Aorta (tissue), 5 donors: ENCODE measurements at regions not wholly inside any gene's neighbourhood (a gene's known extent, or its start where the extent isn't known, plus 50 kb on each side); places are given as distances from the start of the nearest gene placed in this dataset.

Experiments used
- ATAC-seq: fragments of 200-7000 bp; cut with Tn5 transposase; one replicate; pipeline ENCODE4 v1.9.1; 2022; ENCODE audit warnings: moderate library complexity; ENCODE audit not compliant: low FRiP score
- DNase-seq, 2 donors: peaks; one replicate each; pipeline ENCODE4 v3.0.0-alpha.2; 2020
- H3K27ac ChIP-seq, 2 donors: one replicate each; pipeline ENCODE4 v1.5.1; 2013; ENCODE audit warnings: low read length in 2 of 2, mild to moderate bottlenecking in 2 of 2, moderate library complexity in 2 of 2, control low read depth in 1 of 2, inconsistent platforms in 1 of 2, low read depth in 1 of 2
- H3K27me3 ChIP-seq, 2 donors: one replicate each; pipeline ENCODE4 v1.6.1; 2013; ENCODE audit warnings: control low read depth in 1 of 2, low read length in 1 of 2, mild to moderate bottlenecking in 1 of 2, moderate library complexity in 1 of 2; ENCODE audit not compliant: insufficient read depth in 2 of 2, control insufficient read depth in 1 of 2
- H3K36me3 ChIP-seq, 2 donors: one replicate each; pipeline ENCODE4 v1.6.1; 2013; ENCODE audit warnings: control low read depth in 1 of 2, low read length in 1 of 2, mild to moderate bottlenecking in 1 of 2; ENCODE audit not compliant: insufficient read depth in 2 of 2, control insufficient read depth in 1 of 2
- H3K4me1 ChIP-seq, 2 donors: one replicate each; pipeline ENCODE4 v1.6.1; 2013; ENCODE audit warnings: low read length in 2 of 2, control low read depth in 1 of 2, mild to moderate bottlenecking in 1 of 2, moderate library complexity in 1 of 2; ENCODE audit not compliant: insufficient read depth in 2 of 2, control insufficient read depth in 1 of 2
- H3K4me3 ChIP-seq, 2 donors: one replicate each; pipeline ENCODE4 v1.5.1; 2013; ENCODE audit warnings: low read length in 2 of 2, control low read depth in 1 of 2, mild to moderate bottlenecking in 1 of 2
- H3K9me3 ChIP-seq: one replicate; pipeline ENCODE4 v1.6.1; 2013; ENCODE audit warnings: mild to moderate bottlenecking, low read length; ENCODE audit not compliant: control insufficient read depth
- WGBS, 2 donors: extraction: QIAGEN DNeasy Blood & Tissue Kit; methylation state at CpG; one replicate each; pipeline ENCODE4 v1.1.7; 2013; 5-methylcytosine and 5-hydroxymethylcytosine counted together
- intact Hi-C, 2 donors: fragments of 100-400 bp; cut with DNase I; formaldehyde crosslinking; loops; one replicate each; pipeline versions ENCODE4 v1.14.2 to v1.15.0; 2022
- donor health status: healthy with polysubstance abuse.
- donor health status: Bipolar disorder and iron deficiency.
- donor health status: DM: no; HTN: no; CAD: no.
- donor health status: DM: no; HTN: no; CAD: no.
- donor health status: DM: yes; HTN: yes; CAD: no.

- Histone ChIP-seq H3K27ac (no peak overlapping the region), H3K9me3 (no peaks in the 10 kb centered on the region), H3K4me1 (no peaks in the 10 kb centered on the region), H3K27me3 (no peaks in the 10 kb centered on the region), H3K4me3 (no peak overlapping the region), H3K36me3 (no peaks in the 10 kb centered on the region)
- ATAC-seq (no peak), DNase-seq (peak in 1 of 2 donors; percentile 18)
- WGBS, 2 donors = 92 to 93% methylated on average over 7 of the region's 7 CpGs
- intact Hi-C loops = no loop called here
Measured at GRCh38 chr9:135332979-135333748, 146.4 kb upstream of the PPP1R26 start.

- Histone ChIP-seq H3K27ac (no peak overlapping the region), H3K27me3 (no peaks in the 10 kb centered on the region), H3K36me3 (no peaks in the 10 kb centered on the region), H3K4me3 (no peak overlapping the region), H3K9me3 (no peaks in the 10 kb centered on the region), H3K4me1 (no peaks in the 10 kb centered on the region)
- DNase-seq (no peak), ATAC-seq (no peak)
- intact Hi-C loops = no loop called here
- WGBS, 2 donors = 87 to 89% methylated on average over 9 of the region's 9 CpGs
Measured at GRCh38 chr9:135334953-135335460, 144.6 kb upstream of the PPP1R26 start.

GRCh38 chr9:135335691-135336181, 143.8 kb upstream of the PPP1R26 start:
- 87 to 89% methylated on average over 14 of the region's 14 CpGs for WGBS, 2 donors
- H3K4me1 ChIP-seq = no peaks in the 10 kb centered on the region
- H3K27me3 ChIP-seq = no peaks in the 10 kb centered on the region
- ATAC-seq (no peak), DNase-seq (peak in 1 of 2 donors; percentile 17)
- no peaks in the 10 kb centered on the region for H3K36me3 ChIP-seq
- H3K27ac ChIP-seq = no peak overlapping the region
- no peaks in the 10 kb centered on the region for H3K9me3 ChIP-seq
- intact Hi-C loops = no loop called here
- no peak overlapping the region for H3K4me3 ChIP-seq

DNA sequence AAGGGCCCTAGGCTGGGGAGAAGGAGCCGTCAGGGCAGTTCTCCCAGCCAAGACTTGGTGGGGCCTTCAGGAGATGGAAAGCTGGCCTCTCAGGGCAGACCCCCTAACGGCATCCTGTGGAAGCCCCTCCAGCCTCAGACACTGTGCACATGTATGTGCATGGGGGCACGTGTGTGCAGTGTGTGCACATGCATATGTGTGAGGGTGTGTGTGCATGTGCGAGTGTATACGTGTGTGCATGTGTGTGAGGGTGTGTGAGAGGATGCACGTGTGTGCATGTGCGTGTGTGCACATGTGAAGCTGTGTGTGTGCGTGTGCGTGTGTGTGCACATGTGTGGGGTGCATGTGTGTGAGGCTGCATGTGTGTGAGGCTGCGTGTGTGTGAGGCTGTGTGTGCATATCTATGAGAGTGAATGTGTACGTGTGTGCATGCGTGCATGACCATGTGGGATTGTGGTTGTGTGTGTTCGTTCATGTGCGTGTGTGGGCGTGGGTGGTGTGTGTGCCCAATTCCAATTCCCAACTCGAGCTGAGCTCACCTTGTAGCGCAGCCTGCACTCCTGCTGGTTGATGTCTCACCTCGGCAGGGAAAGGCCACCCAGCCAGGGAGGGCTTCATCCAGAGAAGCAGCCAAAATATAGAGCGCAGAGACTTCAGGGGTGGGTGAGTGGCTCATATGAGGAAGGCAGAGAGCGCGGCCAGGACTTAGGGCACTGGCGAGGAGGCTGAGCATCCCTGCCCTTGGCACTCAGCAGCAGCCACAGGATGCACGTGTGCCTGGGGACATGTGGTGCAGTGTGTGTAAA, 142.7 kb upstream of the PPP1R26 start:
- Histone ChIP-seq H3K27me3 (no peaks in the 10 kb centered on the region), H3K9me3 (no peaks in the 10 kb centered on the region), H3K27ac (no peak overlapping the region), H3K36me3 (no peaks in the 10 kb centered on the region), H3K4me3 (no peak overlapping the region), H3K4me1 (no peaks in the 10 kb centered on the region)
- DNase-seq (peak; percentile 22 to 45), ATAC-seq (no peak)
- intact Hi-C loops = no loop called here
- 85% methylated on average over 23 of the region's 23 CpGs for WGBS, 2 donors

DNA sequence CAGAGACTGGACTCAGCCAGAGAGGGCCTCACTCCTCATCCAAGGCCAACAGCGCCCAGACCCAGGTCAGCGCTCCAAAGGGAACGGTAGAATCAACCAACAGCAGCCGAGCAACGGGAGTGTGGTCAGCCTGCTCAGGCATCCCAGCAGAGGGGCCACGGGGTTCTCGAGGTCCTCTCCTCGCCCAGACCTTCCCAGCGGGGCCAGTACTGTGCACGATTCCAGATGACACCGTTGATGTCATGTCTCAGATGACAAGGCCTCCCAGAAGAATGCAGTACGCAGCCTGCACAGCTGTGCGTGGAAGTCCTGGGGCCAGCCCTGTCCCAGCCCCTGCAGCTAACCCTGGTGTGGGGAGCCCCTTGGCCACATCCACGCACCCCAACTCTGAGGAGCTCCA, 141.0 kb upstream of the PPP1R26 start:
- peak in 1 of 2 donors; percentile 53 for DNase-seq
- Histone ChIP-seq H3K36me3 (no peaks in the 10 kb centered on the region), H3K4me3 (no peak overlapping the region), H3K4me1 (no peaks in the 10 kb centered on the region), H3K27me3 (no peaks in the 10 kb centered on the region), H3K9me3 (no peaks in the 10 kb centered on the region), H3K27ac (no peak overlapping the region)
- WGBS, 2 donors = 83 to 85% methylated on average over 14 of the region's 14 CpGs
- ATAC-seq = no peak
- intact Hi-C loops = no loop called here

DNA sequence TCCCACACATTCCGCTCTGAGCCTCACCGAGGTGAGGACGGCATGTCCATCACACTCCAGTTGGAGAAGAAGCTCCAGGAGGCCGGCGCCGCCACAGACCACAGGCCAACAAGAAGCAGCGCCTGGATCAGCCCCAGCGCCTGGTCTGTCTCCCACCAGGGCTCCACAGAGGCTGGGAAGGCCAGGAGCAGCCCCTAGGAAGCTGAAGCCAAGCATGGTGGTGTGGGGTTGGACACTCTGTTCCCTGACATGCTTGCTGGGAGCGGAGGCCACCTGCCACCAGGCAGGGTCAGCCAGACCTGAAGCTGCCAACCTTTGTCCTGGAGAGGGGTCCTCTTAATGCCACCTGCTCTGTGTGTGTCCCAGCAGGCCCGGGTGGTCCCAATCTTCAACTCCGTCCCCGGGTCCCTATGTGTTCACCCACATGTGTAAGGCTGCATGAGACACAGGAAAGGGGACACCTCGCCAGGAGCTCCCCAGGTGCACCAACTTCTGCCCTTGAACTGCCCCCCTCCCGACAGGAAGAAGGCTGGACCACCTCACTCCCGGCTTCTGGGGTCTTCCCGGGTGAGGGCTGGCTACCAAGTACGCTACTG, 140.1 kb upstream of the PPP1R26 start:
- intact Hi-C loops = no loop called here
- Histone ChIP-seq H3K27ac (no peak overlapping the region), H3K4me1 (no peaks in the 10 kb centered on the region), H3K36me3 (no peaks in the 10 kb centered on the region), H3K9me3 (no peaks in the 10 kb centered on the region), H3K27me3 (no peaks in the 10 kb centered on the region), H3K4me3 (no peak overlapping the region)
- ATAC-seq = no peak
- DNase-seq = peak in 1 of 2 donors; percentile 62
- 58 to 68% methylated on average over 17 of the region's 17 CpGs for WGBS, 2 donors

DNA sequence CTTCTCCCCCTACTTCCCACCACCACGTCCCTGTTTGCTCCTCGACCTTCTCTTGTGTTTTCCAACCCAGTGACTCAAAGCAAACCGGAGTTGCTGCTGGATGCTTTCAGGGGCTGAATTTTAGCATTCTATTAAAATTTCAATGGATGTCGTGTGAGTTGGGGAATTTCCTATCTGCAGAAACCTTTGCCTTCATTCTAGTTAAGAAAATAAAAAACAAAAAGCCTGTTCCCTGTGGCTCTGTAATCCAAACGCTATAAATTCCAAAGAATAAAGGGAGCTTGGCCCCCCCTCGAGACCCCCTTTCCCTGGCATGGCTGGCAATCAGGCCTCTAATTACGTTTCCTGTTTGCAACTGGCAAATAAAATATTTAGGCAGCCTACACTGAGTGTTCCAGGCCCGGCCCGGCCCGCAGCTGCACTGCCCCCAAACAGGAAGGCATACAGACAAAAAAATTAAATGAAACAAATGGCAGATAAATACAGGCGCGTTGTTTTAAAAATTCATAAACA, 139.4 kb upstream of the PPP1R26 start:
- Histone ChIP-seq H3K36me3 (no peaks in the 10 kb centered on the region), H3K4me3 (no peak overlapping the region), H3K27me3 (no peaks in the 10 kb centered on the region), H3K4me1 (no peaks in the 10 kb centered on the region), H3K27ac (no peak overlapping the region), H3K9me3 (no peaks in the 10 kb centered on the region)
- intact Hi-C loops = loop anchor here in 1 of 2 donors (5.0 kb wide), 1 partner anchor 253 kb away; the partner anchor contains the start of gene OLFM1
- peak in 1 of 2 donors; percentile 24 for DNase-seq
- WGBS, 2 donors = 5% methylated on average over 12 of the region's 12 CpGs
- ATAC-seq = no peak

- peak; percentile 29 to 56 for DNase-seq
- no peaks in the 10 kb centered on the region for H3K36me3 ChIP-seq
- no peak for ATAC-seq
- H3K4me3 ChIP-seq = no peak overlapping the region
- 30 to 33% methylated on average over 20 of the region's 20 CpGs for WGBS, 2 donors
- intact Hi-C loops = loop anchor here in 1 of 2 donors (5.0 kb wide), 1 partner anchor 254 kb away; the partner anchor contains the start of gene OLFM1
- no peak overlapping the region for H3K27ac ChIP-seq
- H3K9me3 ChIP-seq = no peaks in the 10 kb centered on the region
- no peaks in the 10 kb centered on the region for H3K4me1 ChIP-seq
- no peaks in the 10 kb centered on the region for H3K27me3 ChIP-seq
Measured at GRCh38 chr9:135340726-135341475, 138.7 kb upstream of the PPP1R26 start.
